PFSK-1 (cell line): ENCODE measurements at regions not wholly inside any gene's neighbourhood (a gene's known extent, or its start where the extent isn't known, plus 50 kb on each side); places are given as distances from the start of the nearest gene placed in this dataset.

Experiments used
- POLR2AphosphoS5 ChIP-seq: IDR thresholded peaks from 2 replicates; pipeline ENCODE4 v1.6.1; 2012; ENCODE audit warnings: low read depth, mild to moderate bottlenecking, control low read depth, low read length, moderate library complexity
- REST ChIP-seq, 2 experiments: IDR thresholded peaks; 2 replicates each; pipeline versions ENCODE4 v1.6.1 to v1.8.0; 2011 to 2012; ENCODE audit warnings: low read depth in 2 of 2, low read length in 2 of 2, control low read depth in 1 of 2, inconsistent platforms in 1 of 2, mild to moderate bottlenecking in 1 of 2, moderate library complexity in 1 of 2; ENCODE audit not compliant: insufficient read depth in 1 of 2
- TAF1 ChIP-seq: IDR thresholded peaks from 2 replicates; pipeline ENCODE4 v1.6.1; 2012; ENCODE audit warnings: low read length, control low read depth, borderline replicate concordance; ENCODE audit not compliant: insufficient read depth

- TF ChIP-seq TAF1 (no peak), POLR2AphosphoS5 (no peak), REST (IDR thresholded peaks at IDR 0.05; ENCODE audit: insufficient read depth in 1 of 2, low read depth in 2 of 2, low read length in 2 of 2) (no peak)
Observed at GRCh38 chr12:17352164-17352563, 737.8 kb downstream of the RERGL start.
